A549 (cell line): ENCODE measurements at regions not wholly inside any gene's neighbourhood (a gene's known extent, or its start where the extent isn't known, plus 50 kb on each side); places are given as distances from the start of the nearest gene placed in this dataset.

ENCODE experiments used
- ATAC-seq, 2 experiments: fragments of 200-7000 bp in 1 of 2; fragments of >200 bp in 1 of 2; cut with Nextera tagmentation in 1 of 2; cut with Tn5 transposase in 1 of 2; 3 replicates each; pipeline versions ENCODE4 v1.8.0 to v1.9.1; 2018 to 2020; ENCODE audit warnings: mild to moderate bottlenecking in 1 of 2, moderate library complexity in 1 of 2
- CTCF ChIA-PET: fragments of 300-600 bp; sonication (Branson Sonifier 250); formaldehyde crosslinking; extraction: SDS; loops from one replicate; lab custom pipeline; 2021; ENCODE audit warnings: antibody characterized with exemption, inconsistent platforms; lab: Yijun Ruan, JAX
- POLR2A ChIA-PET: fragments of 350-600 bp; formaldehyde crosslinking; extraction: SDS; loops from one replicate; lab custom pipeline; 2021; ENCODE audit warnings: antibody characterized with exemption, inconsistent platforms; lab: Yijun Ruan, JAX
- DNase-seq, 2 experiments: peaks; one replicate each; pipeline versions ENCODE4 v3.0.0 to v3.0.0-alpha.2; 2011 to 2016; ENCODE audit warnings: low read depth in 1 of 2, low spot score in 1 of 2
- FAIRE-seq: peaks from 2 replicates; lab custom pipeline; 2011; peaks lifted over from hg19 to GRCh38; lab: Jason Lieb, UNC
- H3K27ac ChIP-seq, 2 experiments: fragments of >200 bp; sonication (Bioruptor Twin); formaldehyde crosslinking; 3 replicates each; pipeline ENCODE4 v1.5.1; 2016 to 2017
- H3K4me1 ChIP-seq: fragments of >200 bp; sonication (Bioruptor Twin); formaldehyde crosslinking; 3 replicates; pipeline ENCODE4 v1.6.1; 2016
- H3K4me2 ChIP-seq: fragments of >200 bp; sonication (Bioruptor Twin); formaldehyde crosslinking; 3 replicates; pipeline ENCODE4 v1.6.1; 2016
- H3K4me3 ChIP-seq: fragments of >200 bp; sonication (Bioruptor Twin); formaldehyde crosslinking; 3 replicates; pipeline ENCODE4 v1.5.1; 2016
- H3K9me3 ChIP-seq: fragments of >200 bp; sonication (Bioruptor Twin); formaldehyde crosslinking; 3 replicates; pipeline ENCODE4 v1.6.1; 2016
- EHF ChIP-seq: fragments of 250-450 bp; sonication (Bioruptor Pico); IDR thresholded peaks from 2 replicates; pipeline ENCODE4 v1.5.0; 2020; ENCODE audit warnings: mild to moderate bottlenecking
- FOXS1 ChIP-seq: fragments of 250-450 bp; sonication (Bioruptor Pico); IDR thresholded peaks from 2 replicates; pipeline ENCODE4 v1.5.0; 2020; ENCODE audit warnings: mild to moderate bottlenecking, moderate library complexity
- GATA3 ChIP-seq: IDR thresholded peaks from 2 replicates; pipeline ENCODE4 v1.6.1; 2012; ENCODE audit warnings: borderline replicate concordance
- HDAC2 ChIP-seq: fragments of 200-600 bp; sonication (generic); IDR thresholded peaks from 2 replicates; pipeline ENCODE4 v1.6.1; 2016
- HEYL ChIP-seq: fragments of 250-450 bp; sonication (Bioruptor Pico); IDR thresholded peaks from 2 replicates; pipeline ENCODE4 v1.8.0; 2021; ENCODE audit warnings: mild to moderate bottlenecking, moderate library complexity
- HOXB5 ChIP-seq: fragments of 250-450 bp; sonication (Bioruptor Pico); IDR thresholded peaks from 2 replicates; pipeline ENCODE4 v1.5.0; 2020; ENCODE audit warnings: mild to moderate bottlenecking, moderate library complexity
- JUN ChIP-seq, 2 experiments: fragments of >200 bp; sonication (Bioruptor Twin); formaldehyde crosslinking; IDR thresholded peaks; 2 replicates in 1 of 2; 3 replicates in 1 of 2; pipeline ENCODE4 v1.6.1; 2016 to 2017
- KDM1A ChIP-seq: fragments of 200-600 bp; sonication (generic); IDR thresholded peaks from 2 replicates; pipeline ENCODE4 v1.6.1; 2016; ENCODE audit warnings: low read depth, mild to moderate bottlenecking
- RCOR1 ChIP-seq: fragments of 150-350 bp; IDR thresholded peaks from 2 replicates; pipeline ENCODE4 v1.6.1; 2014; ENCODE audit warnings: antibody characterized with exemption, low read length, low read depth
- RNF2 ChIP-seq: fragments of 200-600 bp; sonication (generic); IDR thresholded peaks from 2 replicates; pipeline ENCODE4 v1.6.1; 2016; ENCODE audit warnings: low read depth, mild to moderate bottlenecking, antibody characterized with exemption, moderate library complexity, borderline replicate concordance
- ZC3H11A ChIP-seq: fragments of 450-650 bp; IDR thresholded peaks from 2 replicates; pipeline ENCODE4 v1.6.1; 2014; ENCODE audit warnings: antibody characterized with exemption, mild to moderate bottlenecking
- WGBS: methylation state at CpG from one replicate; pipeline ENCODE4 v1.1.6; 2017; ENCODE audit errors: missing lambda C conversion rate; 5-methylcytosine and 5-hydroxymethylcytosine counted together
- TF ChIP-seq, protein P1 (sequence below): IDR thresholded peaks from 2 replicates; pipeline ENCODE4 v1.6.1; 2012
- TF ChIP-seq, protein P2 (sequence below): fragments of 250-450 bp; sonication (Bioruptor Pico); IDR thresholded peaks from 2 replicates; pipeline ENCODE4 v1.5.0; 2021; ENCODE audit warnings: mild to moderate bottlenecking, moderate library complexity, borderline replicate concordance
- TF ChIP-seq, protein P3 (sequence below): fragments of 150-350 bp; IDR thresholded peaks from 2 replicates; pipeline ENCODE4 v1.6.1; 2014; ENCODE audit warnings: low read depth, mild to moderate bottlenecking, low read length

DNA sequence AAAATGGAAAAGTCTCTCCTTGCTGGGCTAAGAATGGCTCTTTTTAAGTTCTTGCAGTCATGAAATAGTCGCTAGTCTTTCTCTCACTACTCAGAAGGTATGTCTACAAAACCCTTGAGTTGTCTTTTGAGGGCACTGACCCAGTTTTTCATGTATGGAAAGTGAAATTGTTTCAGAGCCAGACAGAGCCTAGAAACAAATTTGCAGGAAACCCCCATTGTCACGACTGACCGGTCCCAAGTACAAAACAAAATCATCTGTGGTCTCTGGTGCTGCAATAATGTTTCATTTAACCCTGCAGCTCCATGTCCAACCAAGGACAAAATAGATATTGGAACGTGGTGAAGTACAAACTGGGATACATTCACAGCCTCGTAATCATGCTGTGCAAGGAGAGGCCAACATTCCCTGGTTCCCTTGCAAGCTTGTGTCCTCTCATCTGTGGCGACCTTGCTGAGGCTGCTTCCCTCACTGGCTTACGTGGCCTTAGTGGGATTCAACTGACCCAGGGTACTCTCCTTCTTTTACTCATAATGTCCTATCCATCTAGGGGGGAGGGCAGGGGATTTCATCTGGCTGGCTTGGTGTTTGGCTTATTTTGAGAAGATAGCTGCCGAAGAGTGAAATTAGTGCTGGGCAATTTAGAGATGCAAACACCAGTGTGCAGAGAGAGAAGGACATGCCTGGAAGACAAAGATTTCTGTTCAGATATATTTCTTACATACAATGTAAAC is 172.5 kb downstream of the IPMK start:
- 26% methylated on average over 8 of the region's 8 CpGs for WGBS
- TF ChIP-seq, protein P1, sequence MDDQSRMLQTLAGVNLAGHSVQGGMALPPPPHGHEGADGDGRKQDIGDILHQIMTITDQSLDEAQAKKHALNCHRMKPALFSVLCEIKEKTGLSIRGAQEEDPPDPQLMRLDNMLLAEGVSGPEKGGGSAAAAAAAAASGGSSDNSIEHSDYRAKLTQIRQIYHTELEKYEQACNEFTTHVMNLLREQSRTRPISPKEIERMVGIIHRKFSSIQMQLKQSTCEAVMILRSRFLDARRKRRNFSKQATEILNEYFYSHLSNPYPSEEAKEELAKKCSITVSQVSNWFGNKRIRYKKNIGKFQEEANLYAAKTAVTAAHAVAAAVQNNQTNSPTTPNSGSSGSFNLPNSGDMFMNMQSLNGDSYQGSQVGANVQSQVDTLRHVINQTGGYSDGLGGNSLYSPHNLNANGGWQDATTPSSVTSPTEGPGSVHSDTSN: no peak
- no peak for TF ChIP-seq GATA3
- TF ChIP-seq RCOR1: no peak
- TF ChIP-seq, protein P2, sequence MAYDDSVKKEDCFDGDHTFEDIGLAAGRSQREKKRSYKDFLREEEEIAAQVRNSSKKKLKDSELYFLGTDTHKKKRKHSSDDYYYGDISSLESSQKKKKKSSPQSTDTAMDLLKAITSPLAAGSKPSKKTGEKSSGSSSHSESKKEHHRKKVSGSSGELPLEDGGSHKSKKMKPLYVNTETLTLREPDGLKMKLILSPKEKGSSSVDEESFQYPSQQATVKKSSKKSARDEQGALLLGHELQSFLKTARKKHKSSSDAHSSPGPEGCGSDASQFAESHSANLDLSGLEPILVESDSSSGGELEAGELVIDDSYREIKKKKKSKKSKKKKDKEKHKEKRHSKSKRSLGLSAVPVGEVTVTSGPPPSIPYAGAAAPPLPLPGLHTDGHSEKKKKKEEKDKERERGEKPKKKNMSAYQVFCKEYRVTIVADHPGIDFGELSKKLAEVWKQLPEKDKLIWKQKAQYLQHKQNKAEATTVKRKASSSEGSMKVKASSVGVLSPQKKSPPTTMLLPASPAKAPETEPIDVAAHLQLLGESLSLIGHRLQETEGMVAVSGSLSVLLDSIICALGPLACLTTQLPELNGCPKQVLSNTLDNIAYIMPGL (CRISPR knock-in tag): no peak
- no peak for TF ChIP-seq ZC3H11A
- no peak for TF ChIP-seq HOXB5 (CRISPR knock-in tag)
- no peak for TF ChIP-seq EHF
- no peak for TF ChIP-seq RNF2
- TF ChIP-seq JUN (IDR thresholded peaks at IDR 0.05): no peak
- no peak for TF ChIP-seq KDM1A
- no peak for TF ChIP-seq HDAC2
- TF ChIP-seq, protein P3, sequence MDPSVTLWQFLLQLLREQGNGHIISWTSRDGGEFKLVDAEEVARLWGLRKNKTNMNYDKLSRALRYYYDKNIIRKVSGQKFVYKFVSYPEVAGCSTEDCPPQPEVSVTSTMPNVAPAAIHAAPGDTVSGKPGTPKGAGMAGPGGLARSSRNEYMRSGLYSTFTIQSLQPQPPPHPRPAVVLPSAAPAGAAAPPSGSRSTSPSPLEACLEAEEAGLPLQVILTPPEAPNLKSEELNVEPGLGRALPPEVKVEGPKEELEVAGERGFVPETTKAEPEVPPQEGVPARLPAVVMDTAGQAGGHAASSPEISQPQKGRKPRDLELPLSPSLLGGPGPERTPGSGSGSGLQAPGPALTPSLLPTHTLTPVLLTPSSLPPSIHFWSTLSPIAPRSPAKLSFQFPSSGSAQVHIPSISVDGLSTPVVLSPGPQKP: no peak
- Histone ChIP-seq H3K4me3 (no peak overlapping the region), H3K4me2 (no peak overlapping the region), H3K9me3 (no peaks in the 10 kb centered on the region), H3K27ac (no peak overlapping the region), H3K4me1 (no peaks in the 10 kb centered on the region)
- ChIA-PET CTCF (no interaction called here), POLR2A (no interaction called here)
- DNase-seq (no peak), FAIRE-seq (no peak), ATAC-seq (0 out of 6 replicates have a peak, but pooled peaks of 1 of the 2 experiments have one; percentile 13)

DNA sequence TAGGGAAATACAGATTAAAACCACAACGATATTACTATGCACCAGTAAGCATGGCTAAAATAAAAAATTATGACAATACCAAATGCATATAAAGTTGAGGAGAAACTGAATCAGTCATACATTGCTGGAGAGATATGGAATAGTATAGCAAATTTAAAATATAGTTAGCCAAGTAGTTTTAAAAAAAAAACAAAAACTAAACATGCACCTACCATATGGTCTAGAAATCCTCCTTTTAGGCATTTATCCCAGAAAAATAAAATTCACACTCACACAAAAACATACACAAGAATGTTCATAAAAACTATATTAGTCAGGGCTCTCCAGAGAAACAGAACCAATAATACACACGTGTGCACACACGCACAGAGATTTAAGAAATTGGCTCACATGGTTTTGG is 175.8 kb downstream of the IPMK start:
- Histone ChIP-seq H3K4me2 (no peak overlapping the region), H3K4me1 (no peaks in the 10 kb centered on the region), H3K27ac (no peak overlapping the region), H3K9me3 (no peaks in the 10 kb centered on the region), H3K4me3 (no peak overlapping the region)
- no peak for FAIRE-seq
- ATAC-seq: no peak
- ChIA-PET CTCF (no interaction called here), POLR2A (no interaction called here)
- TF ChIP-seq FOXS1 (CRISPR knock-in tag) (no peak), KDM1A (no peak), HOXB5 (CRISPR knock-in tag) (no peak), ZC3H11A (no peak), HEYL (CRISPR knock-in tag) (no peak)
- TF ChIP-seq, protein P2 (CRISPR knock-in tag): no peak
- TF ChIP-seq, protein P1: no peak
- no peak for DNase-seq
- 51% methylated on average over 3 of the region's 3 CpGs for WGBS
